ENCODE measurements at regions not wholly inside any gene's neighbourhood (a gene's known extent, or its start where the extent isn't known, plus 50 kb on each side); places are given as distances from the start of the nearest gene placed in this dataset.

GRCh38 chr5:4837489-4838058, 302.6 kb upstream of the ADAMTS16 start:
- Histone ChIP-seq H3K4me3 (no peak overlapping the region), H3K4me1 (no peaks in the 10 kb centered on the region)
- no peak for TF ChIP-seq Cebpa-rat (IDR thresholded peaks at IDR 0.05)

GRCh38 chr5:4845221-4845620, 294.9 kb upstream of the ADAMTS16 start:
- TF ChIP-seq Cebpa-rat (IDR thresholded peaks at IDR 0.05): no peak
- H3K27ac ChIP-seq: no peak overlapping the region

More at GRCh38 chr5:4837489-4838058, 302.6 kb upstream of the ADAMTS16 start:
- H3K27ac ChIP-seq: no peak overlapping the region
- no peak overlapping the region for H3K9ac ChIP-seq
- no peaks in the 10 kb centered on the region for H4K20me1 ChIP-seq
- H3K27me3 ChIP-seq: no peaks in the 10 kb centered on the region
- H3K9me3 ChIP-seq (replicated peaks in 1 of 11): peaks cover 7 to 22% (median 9%) of the 10 kb centered on the region in 11 experiments; a peak in 21 of 22 replicates
- no peak overlapping the region for H3K4me2 ChIP-seq
- H3K36me3 ChIP-seq: no peaks in the 10 kb centered on the region

GRCh38 chr5:4847766-4848165, 292.4 kb upstream of the ADAMTS16 start:
- Histone ChIP-seq H3K4me1 (no peaks in the 10 kb centered on the region), H3K9ac (no peak overlapping the region), H4K20me1 (no peaks in the 10 kb centered on the region), H3K9me3 (replicated peaks in 1 of 11) (peaks cover 0 to 20% (median 6%) of the 10 kb centered on the region in 11 experiments; a peak in 9 of 22 replicates), H3K4me3 (no peak overlapping the region), H3K27ac (no peak overlapping the region), H3K36me3 (no peaks in the 10 kb centered on the region), H3K4me2 (no peak overlapping the region), H3K27me3 (no peaks in the 10 kb centered on the region)
- TF ChIP-seq Cebpa-rat (IDR thresholded peaks at IDR 0.05): no peak

More at GRCh38 chr5:4845221-4845620, 294.9 kb upstream of the ADAMTS16 start:
- Histone ChIP-seq H3K4me1 (no peaks in the 10 kb centered on the region), H3K9ac (no peak overlapping the region), H4K20me1 (no peaks in the 10 kb centered on the region), H3K4me3 (no peak overlapping the region), H3K9me3 (replicated peaks in 1 of 11) (peaks cover 0 to 12% (median 0%) of the 10 kb centered on the region in 11 experiments; a peak in 4 of 22 replicates), H3K4me2 (no peak overlapping the region), H3K36me3 (no peaks in the 10 kb centered on the region), H3K27me3 (no peaks in the 10 kb centered on the region)

- peaks cover 0 to 13% (median 0%) of the 10 kb centered on the region in 11 experiments; a peak in 9 of 22 replicates for H3K9me3 ChIP-seq (replicated peaks in 1 of 11)
- H4K20me1 ChIP-seq: no peaks in the 10 kb centered on the region
- no peak overlapping the region for H3K4me3 ChIP-seq
- H3K36me3 ChIP-seq: no peaks in the 10 kb centered on the region
- no peaks in the 10 kb centered on the region for H3K27me3 ChIP-seq
- TF ChIP-seq Cebpa-rat (IDR thresholded peaks at IDR 0.05): no peak
- no peak overlapping the region for H3K27ac ChIP-seq
- H3K4me1 ChIP-seq: no peaks in the 10 kb centered on the region
- no peak overlapping the region for H3K9ac ChIP-seq
- no peak overlapping the region for H3K4me2 ChIP-seq
These were observed 285.1 kb upstream of the ADAMTS16 start for GRCh38 chr5:4855036-4855435.

- no peaks in the 10 kb centered on the region for H4K20me1 ChIP-seq
- H3K4me1 ChIP-seq: no peaks in the 10 kb centered on the region
- H3K36me3 ChIP-seq: no peaks in the 10 kb centered on the region
- no peak overlapping the region for H3K4me2 ChIP-seq
- H3K9me3 ChIP-seq (replicated peaks in 1 of 11): peaks cover 0 to 9% (median 0%) of the 10 kb centered on the region in 11 experiments; a peak in 8 of 22 replicates
- no peak overlapping the region for H3K9ac ChIP-seq
- H3K4me3 ChIP-seq: no peak overlapping the region
- H3K27me3 ChIP-seq: no peaks in the 10 kb centered on the region
- H3K27ac ChIP-seq: no peak overlapping the region
- TF ChIP-seq Cebpa-rat (IDR thresholded peaks at IDR 0.05): no peak
These were observed 284.2 kb upstream of the ADAMTS16 start for GRCh38 chr5:4855880-4856279.

- Histone ChIP-seq H3K4me2 (no peak overlapping the region), H3K4me1 (no peaks in the 10 kb centered on the region), H3K9me3 (replicated peaks in 1 of 11) (peaks cover 0 to 5% (median 0%) of the 10 kb centered on the region in 11 experiments; a peak in 1 of 22 replicates), H3K4me3 (no peak overlapping the region), H3K9ac (no peak overlapping the region), H3K27ac (no peak overlapping the region), H3K36me3 (no peaks in the 10 kb centered on the region), H3K27me3 (no peaks in the 10 kb centered on the region), H4K20me1 (no peaks in the 10 kb centered on the region)
- TF ChIP-seq Cebpa-rat (IDR thresholded peaks at IDR 0.05): no peak
These were observed 282.4 kb upstream of the ADAMTS16 start for GRCh38 chr5:4857761-4858160.

GRCh38 chr5:4859500-4860235, 280.5 kb upstream of the ADAMTS16 start:
- no peaks in the 10 kb centered on the region for H3K27me3 ChIP-seq
- no peaks in the 10 kb centered on the region for H3K36me3 ChIP-seq
- H3K9me3 ChIP-seq (replicated peaks in 1 of 11): no peaks in the 10 kb centered on the region

GRCh38 chr5:4860631-4861030, 279.5 kb upstream of the ADAMTS16 start:
- Histone ChIP-seq H4K20me1 (no peaks in the 10 kb centered on the region), H3K4me3 (no peak overlapping the region), H3K4me1 (no peaks in the 10 kb centered on the region), H3K4me2 (no peak overlapping the region), H3K9me3 (replicated peaks in 1 of 11) (peaks cover under 1 to 8% (median 5%) of the 10 kb centered on the region in 11 experiments; a peak in 18 of 22 replicates), H3K36me3 (no peaks in the 10 kb centered on the region), H3K9ac (no peak overlapping the region), H3K27ac (no peak overlapping the region), H3K27me3 (no peaks in the 10 kb centered on the region)
- no peak for TF ChIP-seq Cebpa-rat (IDR thresholded peaks at IDR 0.05)

More at GRCh38 chr5:4859500-4860235, 280.5 kb upstream of the ADAMTS16 start:
- Histone ChIP-seq H3K4me3 (no peak overlapping the region), H3K4me2 (no peak overlapping the region), H3K9ac (no peak overlapping the region), H3K27ac (no peak overlapping the region), H4K20me1 (no peaks in the 10 kb centered on the region), H3K4me1 (no peaks in the 10 kb centered on the region)
- TF ChIP-seq Cebpa-rat (IDR thresholded peaks at IDR 0.05): no peak

GRCh38 chr5:4862500-4862899, 277.6 kb upstream of the ADAMTS16 start:
- Histone ChIP-seq H3K9me3 (replicated peaks in 1 of 11) (peaks cover 14 to 23% (median 20%) of the 10 kb centered on the region in 11 experiments), H3K27me3 (no peaks in the 10 kb centered on the region), H3K36me3 (no peaks in the 10 kb centered on the region), H3K4me1 (no peaks in the 10 kb centered on the region), H3K4me2 (no peak overlapping the region), H3K9ac (no peak overlapping the region), H3K27ac (no peak overlapping the region), H3K4me3 (no peak overlapping the region), H4K20me1 (no peaks in the 10 kb centered on the region)
- no peak for TF ChIP-seq Cebpa-rat (IDR thresholded peaks at IDR 0.05)

Measured in BLaER1 treated with 17β-estradiol and CSF1 and Interleukin-3, amounts not matched to agents 10 nM and 100 nM (cell line).